ENCODE measurements at regions not wholly inside any gene's neighbourhood (a gene's known extent, or its start where the extent isn't known, plus 50 kb on each side); places are given as distances from the start of the nearest gene placed in this dataset.

- ChIA-PET CTCF (interaction anchor here (0.6 to 2.7 kb wide), 4 partner anchors 14 to 613 kb away, joined by 3 to 15 read pairs (median 4); no protein-coding TSS in a partner anchor), POLR2A (no interaction called here)
- Mint-ChIP-seq H3K4me1 (peaks cover 18% of the 10 kb centered on the region), H3K27ac (no peak overlapping the region), H3K9me3 (no peaks in the 10 kb centered on the region), H3K36me3 (no peaks in the 10 kb centered on the region), H3K4me3 (no peak overlapping the region), H3K27me3 (ENCODE audit: low read depth) (no peaks in the 10 kb centered on the region)
- ATAC-seq (no peak), DNase-seq (ENCODE audit: low spot score) (no peak)
- TF ChIP-seq AR (CRISPR knock-in tag; IDR thresholded peaks at IDR 0.05), result no peak
- TF ChIP-seq GABPB1 (CRISPR knock-in tag; IDR thresholded peaks at IDR 0.05), result 0 out of 2 replicates have a peak, but pooled peaks have one; percentile 50
These were observed 213.7 kb downstream of the PDCD6IP start for GRCh38 chr3:34012102-34012461.

- Mint-ChIP-seq H3K27ac (no peak overlapping the region), H3K27me3 (ENCODE audit: low read depth) (no peaks in the 10 kb centered on the region), H3K9me3 (no peaks in the 10 kb centered on the region), H3K4me1 (peaks cover 7% of the 10 kb centered on the region), H3K36me3 (no peaks in the 10 kb centered on the region), H3K4me3 (no peak overlapping the region)
- ChIA-PET POLR2A (interaction anchor here (0.6 kb wide), 1 partner anchor 77 kb away, joined by 4 read pairs; no protein-coding TSS in a partner anchor), CTCF (interaction anchor here (1.0 to 4.3 kb wide), 3 partner anchors 131 to 265 kb away, joined by 3 to 83 read pairs (median 3); no protein-coding TSS in a partner anchor)
- TF ChIP-seq RORB (CRISPR knock-in tag; IDR thresholded peaks at IDR 0.05) (peak; percentile 65; the same call in 1 of the 2 replicates), TEAD1 (CRISPR knock-in tag; IDR thresholded peaks at IDR 0.05) (no peak)
- no peak for ATAC-seq
- DNase-seq (ENCODE audit: low spot score), result no peak
These were observed 215.6 kb downstream of the PDCD6IP start for GRCh38 chr3:34013818-34014570.

GRCh38 chr3:34015204-34016142, 217.0 kb downstream of the PDCD6IP start:
- Mint-ChIP-seq H3K4me3 (no peak overlapping the region), H3K36me3 (no peaks in the 10 kb centered on the region), H3K4me1 (no peaks in the 10 kb centered on the region; the same call in 1 of the 2 replicates), H3K9me3 (no peaks in the 10 kb centered on the region), H3K27ac (no peak overlapping the region), H3K27me3 (ENCODE audit: low read depth) (no peaks in the 10 kb centered on the region)
- CTCF ChIA-PET, result interaction anchor here (0.6 to 4.3 kb wide), 25 partner anchors 8 to 253 kb away, joined by 3 to 83 read pairs (median 4); no protein-coding TSS in a partner anchor
- ATAC-seq, result peak; percentile 85
- POLR2A ChIA-PET, result no interaction called here
- peak; percentile 46 for DNase-seq (ENCODE audit: low spot score)
- no peak for TF ChIP-seq KAT7 (CRISPR knock-in tag; IDR thresholded peaks at IDR 0.05; ENCODE audit: borderline replicate concordance)
- no peak for TF ChIP-seq MYBL2 (CRISPR knock-in tag; IDR thresholded peaks at IDR 0.05)
- TF ChIP-seq FOXJ3 (CRISPR knock-in tag; IDR thresholded peaks at IDR 0.05; ENCODE audit: borderline replicate concordance), result no peak
- TF ChIP-seq ATF1 (CRISPR knock-in tag; IDR thresholded peaks at IDR 0.05), result no peak
- no peak for TF ChIP-seq ZNF512 (CRISPR knock-in tag; IDR thresholded peaks at IDR 0.05; ENCODE audit: borderline replicate concordance)
- no peak for TF ChIP-seq CREM (CRISPR knock-in tag; IDR thresholded peaks at IDR 0.05)
- TF ChIP-seq ZSCAN18 (CRISPR knock-in tag; IDR thresholded peaks at IDR 0.05), result no peak
- TF ChIP-seq E2F1 (CRISPR knock-in tag; IDR thresholded peaks at IDR 0.05), result no peak
- no peak for TF ChIP-seq JUN (CRISPR knock-in tag; IDR thresholded peaks at IDR 0.05)
- no peak for TF ChIP-seq MAX (CRISPR knock-in tag; IDR thresholded peaks at IDR 0.05)
- TF ChIP-seq ZNF263 (CRISPR knock-in tag; IDR thresholded peaks at IDR 0.05; ENCODE audit: low read depth), result no peak
- no peak for TF ChIP-seq FOXP4 (CRISPR knock-in tag; IDR thresholded peaks at IDR 0.05)
- no peak for TF ChIP-seq USF2 (CRISPR knock-in tag; IDR thresholded peaks at IDR 0.05)
- TF ChIP-seq CREB1 (CRISPR knock-in tag; IDR thresholded peaks at IDR 0.05), result no peak
- TF ChIP-seq ZNF232 (CRISPR knock-in tag; IDR thresholded peaks at IDR 0.05), result no peak

Data from WTC11 (cell line).